Activated CD4-positive, alpha-beta memory T cell treated with anti-CD3 and anti-CD28 coated beads for 36 hours (primary cell): ENCODE measurements at regions not wholly inside any gene's neighbourhood (a gene's known extent, or its start where the extent isn't known, plus 50 kb on each side); places are given as distances from the start of the nearest gene placed in this dataset.

Experiments
- CTCF ChIA-PET: fragments of 350-600 bp; sonication (Branson Sonifier 250); formaldehyde crosslinking; loops from one replicate; lab custom pipeline; 2021; ENCODE audit warnings: antibody characterized with exemption, inconsistent platforms; lab: Charles Lee
- POLR2A ChIA-PET: fragments of 350-600 bp; sonication (Branson Sonifier 250); formaldehyde crosslinking; loops from one replicate; lab custom pipeline; 2021; ENCODE audit warnings: antibody characterized with exemption; lab: Charles Lee
- DNase-seq: peaks from one replicate; pipeline ENCODE4 v3.0.0-alpha.2; 2020
- H3K27ac Mint-ChIP-seq: one replicate; pipeline ENCODE4 v1.8.0; 2021; ENCODE audit warnings: mixed read lengths
- H3K27me3 Mint-ChIP-seq: one replicate; pipeline ENCODE4 v1.8.0; 2021; ENCODE audit warnings: mixed read lengths
- H3K36me3 Mint-ChIP-seq: one replicate; pipeline ENCODE4 v1.8.0; 2021; ENCODE audit warnings: mixed read lengths
- H3K4me1 Mint-ChIP-seq: one replicate; pipeline ENCODE4 v1.8.0; 2021; ENCODE audit warnings: low read depth, mixed read lengths
- H3K4me3 Mint-ChIP-seq: one replicate; pipeline ENCODE4 v1.8.0; 2021; ENCODE audit warnings: mild to moderate bottlenecking, mixed read lengths
- H3K9me3 Mint-ChIP-seq: one replicate; pipeline ENCODE4 v1.8.0; 2021; ENCODE audit warnings: mixed read lengths
- intact Hi-C: fragments of 100-400 bp; cut with micrococcal nuclease; formaldehyde crosslinking; loops from one replicate; pipeline ENCODE4 v1.15.1; 2023

- H3K36me3 Mint-ChIP-seq: no peaks in the 10 kb centered on the region
- H3K27me3 Mint-ChIP-seq: peaks cover 11% of the 10 kb centered on the region
- H3K4me3 Mint-ChIP-seq: no peak overlapping the region
- no peak for DNase-seq
- POLR2A ChIA-PET: no interaction called here
- CTCF ChIA-PET: no interaction called here
- H3K27ac Mint-ChIP-seq: no peak overlapping the region
- intact Hi-C loops: no loop called here
- no peaks in the 10 kb centered on the region for H3K4me1 Mint-ChIP-seq
- no peaks in the 10 kb centered on the region for H3K9me3 Mint-ChIP-seq
Measured at GRCh38 chr10:29146311-29147100, 142.4 kb upstream of the LYZL1 start.

GRCh38 chr10:29150010-29150409, 138.9 kb upstream of the LYZL1 start:
- ChIA-PET CTCF (no interaction called here), POLR2A (no interaction called here)
- Mint-ChIP-seq H3K27ac (no peak overlapping the region), H3K36me3 (no peaks in the 10 kb centered on the region), H3K4me1 (no peaks in the 10 kb centered on the region), H3K9me3 (no peaks in the 10 kb centered on the region), H3K27me3 (peaks cover 7% of the 10 kb centered on the region), H3K4me3 (no peak overlapping the region)
- intact Hi-C loops: no loop called here
- DNase-seq: no peak

DNA sequence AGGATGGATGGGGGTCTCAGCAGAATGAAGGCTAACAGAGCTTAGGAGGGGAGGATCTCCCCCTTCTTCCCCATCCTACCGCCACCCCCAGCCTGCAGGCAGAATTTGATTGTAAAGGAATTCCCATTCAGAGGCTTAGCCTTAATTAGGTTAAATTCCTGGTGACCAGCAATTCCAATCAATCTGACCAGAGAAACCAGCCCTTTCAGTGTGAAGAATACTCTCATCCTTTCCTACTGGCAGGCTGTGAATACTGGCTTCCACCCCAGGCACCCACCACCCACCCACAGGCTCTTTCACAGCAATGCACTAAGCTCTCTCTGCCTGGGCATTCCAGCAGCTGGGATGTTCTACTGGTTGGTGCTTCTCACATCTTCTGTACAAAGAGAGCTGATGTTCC, 137.9 kb upstream of the LYZL1 start:
- no peaks in the 10 kb centered on the region for H3K36me3 Mint-ChIP-seq
- peaks cover 4% of the 10 kb centered on the region for H3K27me3 Mint-ChIP-seq
- no peak overlapping the region for H3K27ac Mint-ChIP-seq
- intact Hi-C loops: no loop called here
- H3K9me3 Mint-ChIP-seq: no peaks in the 10 kb centered on the region
- DNase-seq: no peak
- no peaks in the 10 kb centered on the region for H3K4me1 Mint-ChIP-seq
- POLR2A ChIA-PET: no interaction called here
- CTCF ChIA-PET: no interaction called here
- no peak overlapping the region for H3K4me3 Mint-ChIP-seq

DNA sequence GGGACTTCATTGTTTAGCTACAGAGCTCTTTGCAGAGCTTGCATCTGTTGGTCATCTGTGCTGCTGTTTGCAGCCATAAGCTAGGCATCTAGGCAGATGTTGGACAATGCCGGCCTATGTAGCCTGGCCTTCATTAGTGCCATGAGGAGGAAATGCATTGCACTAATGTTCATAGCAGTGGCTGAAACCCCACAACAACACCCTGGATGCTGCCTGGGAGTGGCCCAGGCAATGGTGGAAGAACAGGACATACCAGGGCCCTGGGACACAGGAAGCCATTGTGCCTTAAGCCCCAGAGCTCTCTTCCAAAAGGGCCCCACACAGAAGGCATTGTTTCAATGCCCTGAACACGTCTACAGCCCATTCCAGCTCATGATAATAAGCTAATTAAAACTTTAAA, 131.5 kb upstream of the LYZL1 start:
- DNase-seq: no peak
- intact Hi-C loops: no loop called here
- Mint-ChIP-seq H3K27ac (no peak overlapping the region), H3K9me3 (no peaks in the 10 kb centered on the region), H3K27me3 (peaks cover 3% of the 10 kb centered on the region), H3K4me1 (no peaks in the 10 kb centered on the region), H3K36me3 (no peaks in the 10 kb centered on the region), H3K4me3 (no peak overlapping the region)
- POLR2A ChIA-PET: no interaction called here
- CTCF ChIA-PET: no interaction called here

DNA sequence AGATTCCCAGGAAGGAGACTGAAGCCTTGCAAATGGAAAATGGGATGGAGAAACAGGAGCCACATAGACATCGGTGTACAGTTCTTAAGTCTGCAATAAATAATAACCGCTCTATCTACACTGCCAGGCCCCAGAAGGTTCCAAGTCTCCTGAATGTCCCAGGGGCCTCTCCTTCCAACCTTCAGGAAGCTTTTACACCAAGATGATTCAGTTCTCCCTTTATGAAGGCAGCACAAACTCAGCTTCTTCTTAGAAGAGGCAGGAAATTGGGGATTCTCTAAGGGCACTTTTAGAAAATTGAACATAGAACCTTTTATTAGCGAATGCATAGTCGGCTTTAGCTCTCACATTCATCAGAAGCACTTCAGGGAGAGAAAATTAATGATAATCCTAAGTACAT, 130.8 kb upstream of the LYZL1 start:
- POLR2A ChIA-PET: no interaction called here
- Mint-ChIP-seq H3K36me3 (no peaks in the 10 kb centered on the region), H3K9me3 (no peaks in the 10 kb centered on the region), H3K27ac (no peak overlapping the region), H3K4me1 (no peaks in the 10 kb centered on the region), H3K27me3 (peaks cover 4% of the 10 kb centered on the region), H3K4me3 (no peak overlapping the region)
- intact Hi-C loops: no loop called here
- CTCF ChIA-PET: no interaction called here
- DNase-seq: no peak

GRCh38 chr10:29160150-29160617, 128.7 kb upstream of the LYZL1 start:
- intact Hi-C loops: no loop called here
- no peak overlapping the region for H3K4me3 Mint-ChIP-seq
- peaks cover 5% of the 10 kb centered on the region for H3K27me3 Mint-ChIP-seq
- CTCF ChIA-PET: no interaction called here
- no peaks in the 10 kb centered on the region for H3K4me1 Mint-ChIP-seq
- no peaks in the 10 kb centered on the region for H3K36me3 Mint-ChIP-seq
- no peak for DNase-seq
- no peak overlapping the region for H3K27ac Mint-ChIP-seq
- POLR2A ChIA-PET: no interaction called here
- no peaks in the 10 kb centered on the region for H3K9me3 Mint-ChIP-seq

DNA sequence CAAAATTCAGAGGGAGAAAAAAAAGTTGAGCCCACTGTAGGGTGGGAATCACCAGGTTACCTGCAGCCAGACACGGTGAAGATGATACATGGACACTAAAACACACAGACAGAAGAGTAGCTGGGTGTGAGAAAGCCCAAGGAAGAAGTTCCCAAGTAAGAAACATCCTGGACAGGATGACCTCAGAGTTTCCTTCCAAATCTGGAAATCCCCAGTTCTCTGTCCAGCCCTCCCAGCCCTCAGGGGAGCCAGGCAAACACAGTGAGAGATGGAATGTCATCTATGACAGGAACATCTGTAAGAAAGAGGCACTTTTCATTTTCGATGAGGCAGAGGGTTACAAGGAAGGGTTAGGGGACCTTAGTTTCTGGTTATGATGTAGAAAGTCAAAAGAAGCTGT, 125.1 kb upstream of the LYZL1 start:
- ChIA-PET CTCF (no interaction called here), POLR2A (no interaction called here)
- Mint-ChIP-seq H3K27me3 (peaks cover 5% of the 10 kb centered on the region), H3K36me3 (no peaks in the 10 kb centered on the region), H3K27ac (no peak overlapping the region), H3K4me3 (no peak overlapping the region), H3K9me3 (peaks cover 3% of the 10 kb centered on the region), H3K4me1 (no peaks in the 10 kb centered on the region)
- intact Hi-C loops: no loop called here
- DNase-seq: no peak

DNA sequence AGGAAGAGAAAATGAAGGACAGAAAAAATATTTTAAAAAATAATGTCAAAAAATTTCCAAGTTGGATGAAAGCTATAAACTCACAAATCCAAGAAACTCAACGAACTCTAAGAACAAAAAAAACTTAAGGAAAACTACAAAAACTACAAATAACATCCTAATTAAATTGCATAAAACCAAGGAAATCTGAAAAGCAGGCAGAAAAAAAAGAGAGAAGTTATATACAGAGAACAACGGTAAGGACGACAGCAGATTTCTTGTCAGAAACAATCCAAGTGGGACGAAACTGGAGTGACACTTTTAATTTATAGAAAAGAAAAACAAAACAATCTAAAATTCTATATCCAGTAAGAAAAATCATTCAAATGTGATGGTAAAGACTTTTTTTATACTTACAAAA, 122.2 kb upstream of the LYZL1 start:
- ChIA-PET POLR2A (no interaction called here), CTCF (no interaction called here)
- Mint-ChIP-seq H3K4me3 (no peak overlapping the region), H3K27ac (no peak overlapping the region), H3K36me3 (no peaks in the 10 kb centered on the region), H3K27me3 (peaks cover 5% of the 10 kb centered on the region), H3K4me1 (no peaks in the 10 kb centered on the region), H3K9me3 (peaks cover 17% of the 10 kb centered on the region)
- DNase-seq: no peak
- intact Hi-C loops: no loop called here

- ChIA-PET CTCF (no interaction called here), POLR2A (no interaction called here)
- H3K9me3 Mint-ChIP-seq: peaks cover 17% of the 10 kb centered on the region
- no peak overlapping the region for H3K4me3 Mint-ChIP-seq
- no peak overlapping the region for H3K27ac Mint-ChIP-seq
- DNase-seq: no peak
- intact Hi-C loops: no loop called here
- H3K36me3 Mint-ChIP-seq: no peaks in the 10 kb centered on the region
- no peaks in the 10 kb centered on the region for H3K27me3 Mint-ChIP-seq
- H3K4me1 Mint-ChIP-seq: no peaks in the 10 kb centered on the region
Measured at GRCh38 chr10:29169021-29169420, 119.8 kb upstream of the LYZL1 start.

- intact Hi-C loops: no loop called here
- H3K36me3 Mint-ChIP-seq: no peaks in the 10 kb centered on the region
- H3K4me1 Mint-ChIP-seq: no peaks in the 10 kb centered on the region
- H3K4me3 Mint-ChIP-seq: no peak overlapping the region
- DNase-seq: no peak
- H3K27ac Mint-ChIP-seq: no peak overlapping the region
- ChIA-PET CTCF (no interaction called here), POLR2A (no interaction called here)
- H3K27me3 Mint-ChIP-seq: peaks cover 6% of the 10 kb centered on the region
- H3K9me3 Mint-ChIP-seq: peaks cover 17% of the 10 kb centered on the region
Measured at GRCh38 chr10:29171717-29172116, 117.2 kb upstream of the LYZL1 start.

DNA sequence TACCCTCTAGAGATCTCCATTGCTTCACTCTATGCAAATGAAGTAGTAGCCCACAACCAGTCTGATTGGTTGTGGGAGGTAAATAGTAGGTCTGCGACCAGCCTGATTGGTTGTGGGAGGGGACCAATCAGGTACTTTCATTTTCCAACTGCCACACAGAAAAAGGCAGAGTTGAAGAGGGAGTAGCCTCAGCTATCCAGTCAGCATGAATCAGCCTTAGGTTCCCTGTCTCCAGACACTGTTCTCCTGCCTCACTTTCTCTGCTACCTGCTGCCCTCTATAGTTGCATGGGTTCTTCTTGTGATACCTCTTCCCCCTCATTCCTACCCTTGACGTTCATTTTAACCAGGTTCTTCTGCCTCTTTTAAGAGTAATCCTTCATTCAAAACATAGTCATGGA, 114.5 kb upstream of the LYZL1 start:
- Mint-ChIP-seq H3K27me3 (peaks cover 12% of the 10 kb centered on the region), H3K9me3 (peaks cover 13% of the 10 kb centered on the region), H3K4me1 (no peaks in the 10 kb centered on the region), H3K36me3 (no peaks in the 10 kb centered on the region), H3K4me3 (no peak overlapping the region), H3K27ac (no peak overlapping the region)
- CTCF ChIA-PET: no interaction called here
- POLR2A ChIA-PET: no interaction called here
- DNase-seq: no peak
- intact Hi-C loops: no loop called here

GRCh38 chr10:29176845-29177832, 111.7 kb upstream of the LYZL1 start:
- ChIA-PET POLR2A (no interaction called here), CTCF (no interaction called here)
- H3K4me3 Mint-ChIP-seq: no peak overlapping the region
- no peaks in the 10 kb centered on the region for H3K4me1 Mint-ChIP-seq
- no peaks in the 10 kb centered on the region for H3K9me3 Mint-ChIP-seq
- H3K36me3 Mint-ChIP-seq: no peaks in the 10 kb centered on the region
- intact Hi-C loops: no loop called here
- no peak overlapping the region for H3K27ac Mint-ChIP-seq
- H3K27me3 Mint-ChIP-seq: peaks cover 12% of the 10 kb centered on the region
- DNase-seq: no peak
